Thyroid gland (tissue), 4 donors: ENCODE measurements at regions not wholly inside any gene's neighbourhood (a gene's known extent, or its start where the extent isn't known, plus 50 kb on each side); places are given as distances from the start of the nearest gene placed in this dataset.

ENCODE experiments used
- POLR2A ChIP-seq, 2 donors: fragments of 450-650 bp; IDR thresholded peaks; one replicate each; pipeline ENCODE4 v1.6.1; 2017; ENCODE audit warnings: antibody characterized with exemption in 2 of 2, mild to moderate bottlenecking in 2 of 2, moderate library complexity in 1 of 2
- TF ChIP-seq, protein P1 (sequence below), 6 experiments: fragments of 200-600 bp in 3 of 6; fragments of 450-650 bp in 3 of 6; sonication (generic) in 3 of 6; IDR thresholded peaks; one replicate each; pipeline ENCODE4 v1.5.1; 2016 to 2019; ENCODE audit warnings: antibody characterized with exemption in 6 of 6, mild to moderate bottlenecking in 2 of 6, inconsistent platforms in 1 of 6, moderate library complexity in 1 of 6

DNA sequence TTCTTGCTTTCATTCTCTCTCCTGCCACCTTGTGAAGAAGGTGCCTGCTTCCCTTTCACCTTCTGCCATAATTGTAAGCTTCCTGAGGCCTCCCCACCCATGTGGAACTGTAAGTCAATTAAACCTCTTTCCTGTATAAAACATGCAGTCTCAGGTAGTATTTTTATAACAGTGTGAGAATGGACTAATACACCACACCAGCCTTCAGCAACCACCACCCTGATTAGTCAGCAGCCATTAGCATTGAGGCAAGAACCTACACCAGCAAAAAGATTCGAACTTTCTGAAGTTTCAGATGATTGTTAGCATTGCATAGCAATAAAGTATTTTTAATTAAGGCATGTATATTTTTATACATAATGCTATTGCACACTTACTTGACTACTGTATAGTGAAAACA is 980.2 kb downstream of the EFNA5 start:
- TF ChIP-seq, protein P1, sequence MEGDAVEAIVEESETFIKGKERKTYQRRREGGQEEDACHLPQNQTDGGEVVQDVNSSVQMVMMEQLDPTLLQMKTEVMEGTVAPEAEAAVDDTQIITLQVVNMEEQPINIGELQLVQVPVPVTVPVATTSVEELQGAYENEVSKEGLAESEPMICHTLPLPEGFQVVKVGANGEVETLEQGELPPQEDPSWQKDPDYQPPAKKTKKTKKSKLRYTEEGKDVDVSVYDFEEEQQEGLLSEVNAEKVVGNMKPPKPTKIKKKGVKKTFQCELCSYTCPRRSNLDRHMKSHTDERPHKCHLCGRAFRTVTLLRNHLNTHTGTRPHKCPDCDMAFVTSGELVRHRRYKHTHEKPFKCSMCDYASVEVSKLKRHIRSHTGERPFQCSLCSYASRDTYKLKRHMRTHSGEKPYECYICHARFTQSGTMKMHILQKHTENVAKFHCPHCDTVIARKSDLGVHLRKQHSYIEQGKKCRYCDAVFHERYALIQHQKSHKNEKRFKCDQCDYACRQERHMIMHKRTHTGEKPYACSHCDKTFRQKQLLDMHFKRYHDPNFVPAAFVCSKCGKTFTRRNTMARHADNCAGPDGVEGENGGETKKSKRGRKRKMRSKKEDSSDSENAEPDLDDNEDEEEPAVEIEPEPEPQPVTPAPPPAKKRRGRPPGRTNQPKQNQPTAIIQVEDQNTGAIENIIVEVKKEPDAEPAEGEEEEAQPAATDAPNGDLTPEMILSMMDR (IDR thresholded peaks at IDR 0.05), result no peak
- TF ChIP-seq POLR2A (IDR thresholded peaks at IDR 0.05), result no peak
